Thyroid gland (tissue), 4 donors: ENCODE measurements at regions not wholly inside any gene's neighbourhood (a gene's known extent, or its start where the extent isn't known, plus 50 kb on each side); places are given as distances from the start of the nearest gene placed in this dataset.

ENCODE experiments used
- POLR2A ChIP-seq, 2 donors: fragments of 450-650 bp; IDR thresholded peaks; one replicate each; pipeline ENCODE4 v1.6.1; 2017; ENCODE audit warnings: antibody characterized with exemption in 2 of 2, mild to moderate bottlenecking in 2 of 2, moderate library complexity in 1 of 2
- TF ChIP-seq, protein P1 (sequence below), 6 experiments: fragments of 200-600 bp in 3 of 6; fragments of 450-650 bp in 3 of 6; sonication (generic) in 3 of 6; IDR thresholded peaks; one replicate each; pipeline ENCODE4 v1.5.1; 2016 to 2019; ENCODE audit warnings: antibody characterized with exemption in 6 of 6, mild to moderate bottlenecking in 2 of 6, inconsistent platforms in 1 of 6, moderate library complexity in 1 of 6

GRCh38 chr10:64054392-64054791, 533.2 kb downstream of the REEP3 start:
- TF ChIP-seq, protein P1, sequence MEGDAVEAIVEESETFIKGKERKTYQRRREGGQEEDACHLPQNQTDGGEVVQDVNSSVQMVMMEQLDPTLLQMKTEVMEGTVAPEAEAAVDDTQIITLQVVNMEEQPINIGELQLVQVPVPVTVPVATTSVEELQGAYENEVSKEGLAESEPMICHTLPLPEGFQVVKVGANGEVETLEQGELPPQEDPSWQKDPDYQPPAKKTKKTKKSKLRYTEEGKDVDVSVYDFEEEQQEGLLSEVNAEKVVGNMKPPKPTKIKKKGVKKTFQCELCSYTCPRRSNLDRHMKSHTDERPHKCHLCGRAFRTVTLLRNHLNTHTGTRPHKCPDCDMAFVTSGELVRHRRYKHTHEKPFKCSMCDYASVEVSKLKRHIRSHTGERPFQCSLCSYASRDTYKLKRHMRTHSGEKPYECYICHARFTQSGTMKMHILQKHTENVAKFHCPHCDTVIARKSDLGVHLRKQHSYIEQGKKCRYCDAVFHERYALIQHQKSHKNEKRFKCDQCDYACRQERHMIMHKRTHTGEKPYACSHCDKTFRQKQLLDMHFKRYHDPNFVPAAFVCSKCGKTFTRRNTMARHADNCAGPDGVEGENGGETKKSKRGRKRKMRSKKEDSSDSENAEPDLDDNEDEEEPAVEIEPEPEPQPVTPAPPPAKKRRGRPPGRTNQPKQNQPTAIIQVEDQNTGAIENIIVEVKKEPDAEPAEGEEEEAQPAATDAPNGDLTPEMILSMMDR (IDR thresholded peaks at IDR 0.05) = no peak
- TF ChIP-seq POLR2A (IDR thresholded peaks at IDR 0.05) = no peak
